ENCODE measurements at regions not wholly inside any gene's neighbourhood (a gene's known extent, or its start where the extent isn't known, plus 50 kb on each side); places are given as distances from the start of the nearest gene placed in this dataset.
"Not testable (repeated sequence)": the region's sequence is repeated elsewhere in the genome, so short reads cannot be mapped to it uniquely, and the experiment has no call there.

GRCh38 chr11:54927704-54928103 lies 221.1 kb downstream of the OR4A5 start:
- Histone ChIP-seq H3K27ac (no peak overlapping the region), H3K9me3 (replicated peaks in 1 of 3) (peaks cover 0 to 56% (median 0%) of the 10 kb centered on the region in 3 donors), H3K36me3 (replicated peaks in 1 of 2) (no peaks in the 10 kb centered on the region), H3K27me3 (no peaks in the 10 kb centered on the region), H3K4me1 (replicated peaks in 1 of 2) (no peaks in the 10 kb centered on the region), H3K4me3 (no peak overlapping the region)
- DNase-seq = no peak
- 57 to 67% (median 58%) methylated on average over 2 of the region's 2 CpGs for WGBS, 4 donors
- TF ChIP-seq CTCF (IDR thresholded peaks at IDR 0.05) (no peak), POLR2A (IDR thresholded peaks at IDR 0.05) (no peak)
- intact Hi-C loops (cut with DNase I) = no loop called here

DNA sequence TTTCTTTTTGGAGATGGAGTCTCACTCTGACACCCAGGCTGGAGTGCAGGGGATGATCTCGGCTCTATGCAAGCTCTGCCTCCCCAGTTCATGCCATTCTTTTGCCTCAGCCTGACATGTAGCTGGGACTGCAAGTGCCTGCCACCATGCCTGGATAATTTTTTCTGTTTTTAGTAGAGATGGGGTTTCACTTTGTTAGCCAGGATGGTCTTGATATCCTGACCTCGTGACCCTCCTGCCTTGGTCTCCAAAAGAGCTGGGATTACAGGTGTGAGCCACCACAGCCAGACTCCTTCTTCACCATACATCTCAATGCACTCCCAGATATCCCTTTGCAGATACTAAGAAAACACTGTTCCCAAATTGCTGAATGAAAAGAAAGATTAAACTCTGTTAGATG lies 224.3 kb downstream of the OR4A5 start:
- 13 to 33% (median 26%) methylated on average over 2 of the region's 2 CpGs for WGBS, 4 donors
- Histone ChIP-seq H3K4me3 (no peak overlapping the region), H3K9me3 (replicated peaks in 1 of 3) (peaks cover 0 to 60% (median 7%) of the 10 kb centered on the region in 3 donors), H3K27me3 (no peaks in the 10 kb centered on the region), H3K27ac (no peak overlapping the region), H3K36me3 (replicated peaks in 1 of 2) (no peaks in the 10 kb centered on the region), H3K4me1 (replicated peaks in 1 of 2) (no peaks in the 10 kb centered on the region)
- intact Hi-C loops (cut with DNase I) = no loop called here
- TF ChIP-seq POLR2A (IDR thresholded peaks at IDR 0.05) = no peak
- no peak for TF ChIP-seq CTCF (IDR thresholded peaks at IDR 0.05)
- DNase-seq = peak in 1 of 7 donors; percentile 12

DNA sequence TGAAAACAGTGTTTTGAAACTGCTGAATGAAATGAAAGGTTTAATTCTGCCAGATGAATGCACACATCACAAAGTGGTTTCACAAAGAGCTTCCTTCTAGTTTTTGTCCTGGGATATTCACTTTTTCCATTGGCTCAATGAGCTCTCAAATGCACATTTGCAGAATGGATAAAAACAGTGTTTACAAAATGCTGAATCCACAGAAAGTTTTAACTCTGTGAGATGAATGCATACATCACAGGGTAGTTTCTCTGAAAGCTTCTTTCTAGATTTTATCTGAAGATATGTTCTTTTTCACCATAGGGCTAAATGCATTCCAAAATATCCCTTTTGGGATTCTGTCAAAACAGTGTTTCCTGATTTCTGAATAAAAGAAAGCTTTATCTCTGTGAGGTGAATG lies 237.6 kb downstream of the OR4A5 start:
- Histone ChIP-seq H3K4me3 (no peak overlapping the region), H3K4me1 (replicated peaks in 1 of 2) (no peaks in the 10 kb centered on the region), H3K27me3 (no peaks in the 10 kb centered on the region), H3K9me3 (replicated peaks in 1 of 3) (peaks cover 0 to 10% (median 0%) of the 10 kb centered on the region in 3 donors), H3K27ac (no peak overlapping the region), H3K36me3 (replicated peaks in 1 of 2) (no peaks in the 10 kb centered on the region)
- DNase-seq = no peak
- TF ChIP-seq POLR2A (IDR thresholded peaks at IDR 0.05) = no peak
- no peak for TF ChIP-seq CTCF (IDR thresholded peaks at IDR 0.05)
- intact Hi-C loops (cut with DNase I) = no loop called here

- TF ChIP-seq POLR2A (IDR thresholded peaks at IDR 0.05) = no peak
- TF ChIP-seq CTCF (IDR thresholded peaks at IDR 0.05) = no peak
- intact Hi-C loops (cut with DNase I) = no loop called here
- H3K4me3 ChIP-seq = no peak overlapping the region
- H3K36me3 ChIP-seq (replicated peaks in 1 of 2) = no peaks in the 10 kb centered on the region
- DNase-seq = no peak
- WGBS, 4 donors = 68 to 77% (median 75%) methylated on average over 1 of the region's 1 CpG
- no peaks in the 10 kb centered on the region for H3K4me1 ChIP-seq (replicated peaks in 1 of 2)
- peaks cover 0 to 8% (median 0%) of the 10 kb centered on the region in 3 donors for H3K9me3 ChIP-seq (replicated peaks in 1 of 3)
- no peaks in the 10 kb centered on the region for H3K27me3 ChIP-seq
- H3K27ac ChIP-seq = no peak overlapping the region
Measured at GRCh38 chr11:54946424-54946823, 239.8 kb downstream of the OR4A5 start.

- H3K27me3 ChIP-seq; intact Hi-C loops (cut with DNase I); H3K4me1 ChIP-seq (replicated peaks in 1 of 2); DNase-seq; H3K27ac ChIP-seq; H3K36me3 ChIP-seq (replicated peaks in 1 of 2); H3K9me3 ChIP-seq (replicated peaks in 1 of 3); H3K4me3 ChIP-seq: not testable (repeated sequence)
- WGBS, 4 donors = 71 to 91% (median 76%) methylated on average over 7 to 13 of the region's 13 CpGs
Measured at GRCh38 chr11:54947175-54947574, 240.5 kb downstream of the OR4A5 start.
